ENCODE measurements at regions not wholly inside any gene's neighbourhood (a gene's known extent, or its start where the extent isn't known, plus 50 kb on each side); places are given as distances from the start of the nearest gene placed in this dataset.

GRCh38 chr3:59546522-59546921 is 496.7 kb upstream of the CFAP20DC start:
- TF ChIP-seq CTCF (IDR thresholded peaks at IDR 0.05; ENCODE audit: borderline replicate concordance, control extremely low read depth, extremely low read depth, insufficient read depth, missing control alignments): no peak
- in situ Hi-C loops (cut with MboI; ENCODE audit: low sequenced_read_pairs, unreplicated experiment): no loop called here
- no peak for DNase-seq (ENCODE audit: low spot score)

GRCh38 chr3:59545374-59545773 is 495.5 kb upstream of the CFAP20DC start:
- in situ Hi-C loops (cut with MboI; ENCODE audit: low sequenced_read_pairs, unreplicated experiment): no loop called here
- no peak for DNase-seq (ENCODE audit: low spot score)
- no peak for TF ChIP-seq CTCF (IDR thresholded peaks at IDR 0.05; ENCODE audit: borderline replicate concordance, control extremely low read depth, extremely low read depth, insufficient read depth, missing control alignments)

- in situ Hi-C loops (cut with MboI; ENCODE audit: low sequenced_read_pairs, unreplicated experiment): no loop called here
- TF ChIP-seq CTCF (IDR thresholded peaks at IDR 0.05; ENCODE audit: borderline replicate concordance, control extremely low read depth, extremely low read depth, insufficient read depth, missing control alignments): no peak
- no peak for DNase-seq (ENCODE audit: low spot score)
Observed at GRCh38 chr3:59542276-59542675, 492.5 kb upstream of the CFAP20DC start.

- DNase-seq (ENCODE audit: low spot score): peak; percentile 35
- no peak for TF ChIP-seq CTCF (IDR thresholded peaks at IDR 0.05; ENCODE audit: borderline replicate concordance, control extremely low read depth, extremely low read depth, insufficient read depth, missing control alignments)
- in situ Hi-C loops (cut with MboI; ENCODE audit: low sequenced_read_pairs, unreplicated experiment): no loop called here
Observed at GRCh38 chr3:59540696-59541095, 490.9 kb upstream of the CFAP20DC start.

GRCh38 chr3:59540241-59540640 is 490.4 kb upstream of the CFAP20DC start:
- no peak for DNase-seq (ENCODE audit: low spot score)
- in situ Hi-C loops (cut with MboI; ENCODE audit: low sequenced_read_pairs, unreplicated experiment): no loop called here
- no peak for TF ChIP-seq CTCF (IDR thresholded peaks at IDR 0.05; ENCODE audit: borderline replicate concordance, control extremely low read depth, extremely low read depth, insufficient read depth, missing control alignments)

GRCh38 chr3:59538753-59539432 is 489.1 kb upstream of the CFAP20DC start:
- in situ Hi-C loops (cut with MboI; ENCODE audit: low sequenced_read_pairs, unreplicated experiment): no loop called here
- no peak for DNase-seq (ENCODE audit: low spot score)
- TF ChIP-seq CTCF (IDR thresholded peaks at IDR 0.05; ENCODE audit: borderline replicate concordance, control extremely low read depth, extremely low read depth, insufficient read depth, missing control alignments): no peak
